ENCODE measurements at regions not wholly inside any gene's neighbourhood (a gene's known extent, or its start where the extent isn't known, plus 50 kb on each side); places are given as distances from the start of the nearest gene placed in this dataset.

DNA sequence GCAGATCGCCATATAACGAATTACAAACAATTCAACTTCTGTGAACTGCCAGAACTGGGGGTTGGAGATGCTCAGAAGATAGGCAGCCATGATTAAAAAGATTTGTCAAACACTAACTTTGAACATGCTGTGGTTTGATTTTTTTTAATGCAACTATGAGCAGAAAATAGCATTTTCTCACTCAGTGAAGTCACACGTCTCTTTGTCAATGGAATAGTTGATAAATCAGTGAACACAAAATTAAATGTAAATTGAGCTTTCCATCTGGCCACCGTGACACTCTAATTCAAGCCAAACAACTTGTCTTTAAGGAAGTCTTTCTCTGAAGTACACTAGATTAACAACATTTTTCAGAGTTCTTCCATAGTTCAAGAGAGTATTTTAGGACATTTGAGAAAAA lies 228.6 kb upstream of the LINC00305 start:
- TF ChIP-seq, protein P1, sequence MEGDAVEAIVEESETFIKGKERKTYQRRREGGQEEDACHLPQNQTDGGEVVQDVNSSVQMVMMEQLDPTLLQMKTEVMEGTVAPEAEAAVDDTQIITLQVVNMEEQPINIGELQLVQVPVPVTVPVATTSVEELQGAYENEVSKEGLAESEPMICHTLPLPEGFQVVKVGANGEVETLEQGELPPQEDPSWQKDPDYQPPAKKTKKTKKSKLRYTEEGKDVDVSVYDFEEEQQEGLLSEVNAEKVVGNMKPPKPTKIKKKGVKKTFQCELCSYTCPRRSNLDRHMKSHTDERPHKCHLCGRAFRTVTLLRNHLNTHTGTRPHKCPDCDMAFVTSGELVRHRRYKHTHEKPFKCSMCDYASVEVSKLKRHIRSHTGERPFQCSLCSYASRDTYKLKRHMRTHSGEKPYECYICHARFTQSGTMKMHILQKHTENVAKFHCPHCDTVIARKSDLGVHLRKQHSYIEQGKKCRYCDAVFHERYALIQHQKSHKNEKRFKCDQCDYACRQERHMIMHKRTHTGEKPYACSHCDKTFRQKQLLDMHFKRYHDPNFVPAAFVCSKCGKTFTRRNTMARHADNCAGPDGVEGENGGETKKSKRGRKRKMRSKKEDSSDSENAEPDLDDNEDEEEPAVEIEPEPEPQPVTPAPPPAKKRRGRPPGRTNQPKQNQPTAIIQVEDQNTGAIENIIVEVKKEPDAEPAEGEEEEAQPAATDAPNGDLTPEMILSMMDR (IDR thresholded peaks at IDR 0.05): no peak

DNA sequence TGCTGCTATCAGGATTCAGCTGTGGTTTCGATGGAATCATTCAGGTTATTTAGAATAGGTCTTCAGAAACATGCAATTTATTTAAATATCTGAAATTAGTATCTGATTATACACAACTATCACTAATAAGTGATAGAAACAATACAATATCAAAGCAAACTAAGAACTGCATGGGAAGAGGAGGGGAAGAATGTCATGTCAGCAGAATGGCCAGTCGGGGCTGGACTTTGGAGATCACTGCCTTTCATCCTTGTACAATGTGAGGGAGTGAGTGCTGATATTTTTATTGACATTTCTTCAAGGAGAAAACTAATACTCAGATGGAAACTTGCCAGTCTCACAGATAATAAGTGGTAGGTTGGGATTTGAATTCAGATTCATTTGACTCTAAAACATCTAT lies 224.0 kb upstream of the LINC00305 start:
- TF ChIP-seq, protein P1 (IDR thresholded peaks at IDR 0.05): no peak

DNA sequence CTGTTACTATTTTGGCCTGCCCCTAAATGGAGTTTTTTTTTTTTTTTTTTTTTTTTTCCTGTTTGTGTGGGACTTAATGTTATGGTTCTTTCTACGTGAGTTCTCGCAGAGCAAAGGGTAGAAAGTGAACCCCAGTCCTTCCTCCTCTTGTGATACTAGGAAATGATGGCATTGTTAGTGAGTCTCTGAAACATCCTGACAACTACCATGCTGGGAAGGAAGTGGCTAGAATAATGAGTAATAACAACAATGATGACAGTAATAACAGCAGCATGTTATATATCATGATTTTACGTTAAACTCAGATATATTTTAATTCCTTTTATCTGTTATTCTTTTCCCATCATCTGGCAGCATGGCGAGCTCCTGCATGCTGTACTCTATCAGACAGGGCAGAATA lies 216.2 kb upstream of the LINC00305 start:
- TF ChIP-seq, protein P1 (IDR thresholded peaks at IDR 0.05): no peak

DNA sequence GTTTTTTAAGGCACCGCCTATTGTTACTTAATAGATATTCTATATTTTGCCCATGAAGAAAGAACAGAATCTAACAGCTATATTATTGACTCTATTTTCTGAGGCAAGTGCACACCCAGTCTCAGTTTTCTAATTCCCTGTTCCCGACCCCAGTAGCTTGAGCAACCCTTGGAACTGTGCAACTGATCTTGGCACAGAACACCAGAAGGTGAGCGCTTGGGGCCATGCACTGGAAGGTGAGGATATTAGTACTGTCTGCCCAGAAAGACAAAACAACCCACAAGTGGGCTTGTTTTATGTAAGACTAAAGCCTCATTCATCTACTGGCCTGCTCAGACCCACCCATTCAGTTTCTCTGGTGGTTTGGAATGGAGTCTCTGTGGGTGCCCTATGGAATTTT lies 188.8 kb upstream of the LINC00305 start:
- TF ChIP-seq, protein P1 (IDR thresholded peaks at IDR 0.05): no peak

DNA sequence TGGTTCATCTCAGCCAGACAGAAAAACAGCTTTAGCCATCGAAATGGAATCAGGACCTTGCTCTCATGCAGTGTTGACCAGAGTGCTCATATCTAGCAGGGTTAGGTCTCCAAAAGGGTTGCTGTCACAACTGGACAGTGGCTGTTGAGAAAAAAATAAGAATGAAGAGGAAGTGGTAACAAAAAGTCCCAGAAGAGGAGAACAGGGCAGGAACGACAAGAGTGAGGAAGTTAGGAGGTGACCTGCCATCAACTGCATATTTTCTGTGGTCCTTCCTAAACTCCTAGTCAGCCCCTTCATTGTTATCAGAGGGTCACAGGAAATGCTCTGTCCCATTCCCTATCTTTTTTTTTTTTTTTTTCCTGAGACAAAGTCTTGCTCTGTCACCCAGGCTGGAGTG lies 188.1 kb upstream of the LINC00305 start:
- TF ChIP-seq, protein P1 (IDR thresholded peaks at IDR 0.05): no peak

DNA sequence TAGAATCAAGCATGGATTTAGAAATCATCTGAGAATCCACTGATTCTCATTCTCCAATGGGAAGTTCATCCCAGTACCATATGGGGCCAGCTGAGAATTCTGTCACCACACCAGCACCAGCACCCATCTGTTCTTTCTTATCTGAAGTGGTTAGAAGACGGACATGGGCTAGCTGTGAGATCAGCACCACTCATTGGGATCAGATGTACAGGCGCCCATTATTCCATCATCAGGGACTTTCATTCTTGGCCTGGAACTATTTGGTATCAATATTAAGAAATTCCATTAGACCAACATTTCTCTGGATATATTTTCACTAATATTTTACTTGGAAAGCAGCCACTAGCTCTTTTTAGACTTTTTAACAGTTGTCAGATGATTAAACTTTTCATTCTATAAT lies 185.9 kb upstream of the LINC00305 start:
- TF ChIP-seq, protein P1 (IDR thresholded peaks at IDR 0.05): no peak

DNA sequence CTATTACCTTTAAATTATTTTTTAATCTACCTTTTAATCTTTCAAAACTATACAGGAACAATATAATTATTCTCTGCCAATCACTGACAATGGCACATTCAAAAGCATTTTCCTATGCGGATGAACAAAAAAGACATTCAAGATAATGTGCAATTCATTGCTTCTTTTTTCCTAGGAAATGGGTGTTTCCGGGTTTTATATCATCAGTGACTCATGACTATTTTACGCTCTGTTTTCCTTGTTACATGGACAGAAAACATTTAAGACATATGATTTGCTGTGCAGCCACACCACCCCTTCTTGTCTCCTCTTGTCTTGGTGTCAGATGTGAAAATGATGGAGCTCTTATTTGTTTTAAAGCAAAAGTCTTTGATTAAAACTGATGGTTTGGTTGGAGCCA lies 184.7 kb upstream of the LINC00305 start:
- TF ChIP-seq, protein P1 (IDR thresholded peaks at IDR 0.05): no peak

DNA sequence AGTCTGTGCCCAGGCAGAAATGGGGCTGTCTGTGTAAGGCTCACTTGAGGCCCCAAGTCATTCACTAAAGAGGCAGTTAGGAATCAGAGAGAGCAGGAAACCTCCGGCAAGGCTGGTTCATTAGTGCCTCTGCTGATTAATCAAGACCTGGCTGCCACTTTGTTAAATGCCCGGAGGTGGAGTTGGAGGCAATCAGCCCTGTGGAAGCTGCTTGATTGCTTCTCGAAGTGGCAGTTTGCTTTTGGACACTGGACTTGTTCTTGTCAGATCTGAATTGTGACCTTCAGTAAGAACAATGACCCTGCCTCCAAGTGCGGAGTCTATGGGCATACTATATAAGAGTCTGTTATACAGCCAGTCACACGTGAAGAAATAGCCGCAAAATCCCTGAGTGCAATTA lies 183.9 kb upstream of the LINC00305 start:
- TF ChIP-seq, protein P1 (IDR thresholded peaks at IDR 0.05): no peak
